Lower leg skin (tissue), 4 donors: ENCODE measurements at regions not wholly inside any gene's neighbourhood (a gene's known extent, or its start where the extent isn't known, plus 50 kb on each side); places are given as distances from the start of the nearest gene placed in this dataset.

Experiments used
- DNase-seq, 2 donors: peaks; one replicate each; pipeline ENCODE4 v3.0.0-alpha.2; 2019; ENCODE audit warnings: low spot score in 2 of 2
- H3K4me3 ChIP-seq: fragments of 200-600 bp; sonication (generic); 2 replicates; pipeline ENCODE4 v1.5.1; 2017; ENCODE audit warnings: mild to moderate bottlenecking, low read depth; ENCODE audit not compliant: poor library complexity, severe bottlenecking
- POLR2A ChIP-seq, 2 donors: fragments of 450-650 bp; IDR thresholded peaks; one replicate each; pipeline ENCODE4 v1.6.1; 2016 to 2017; ENCODE audit warnings: antibody characterized with exemption in 2 of 2, mild to moderate bottlenecking in 1 of 2, moderate library complexity in 1 of 2
- WGBS, 2 donors: methylation state at CpG; one replicate each; pipeline ENCODE4 v1.1.5; 2018; 5-methylcytosine and 5-hydroxymethylcytosine counted together
- intact Hi-C: fragments of 100-400 bp; cut with DNase I; formaldehyde crosslinking; loops from one replicate; pipeline ENCODE4 v1.15.0; 2023; ENCODE audit warnings: low total_unique reads
- TF ChIP-seq, protein P1 (sequence below), 3 donors: fragments of 450-650 bp; IDR thresholded peaks; one replicate each; pipeline ENCODE4 v1.5.1; 2016; ENCODE audit warnings: antibody characterized with exemption in 3 of 3, mild to moderate bottlenecking in 3 of 3, moderate library complexity in 2 of 3

DNA sequence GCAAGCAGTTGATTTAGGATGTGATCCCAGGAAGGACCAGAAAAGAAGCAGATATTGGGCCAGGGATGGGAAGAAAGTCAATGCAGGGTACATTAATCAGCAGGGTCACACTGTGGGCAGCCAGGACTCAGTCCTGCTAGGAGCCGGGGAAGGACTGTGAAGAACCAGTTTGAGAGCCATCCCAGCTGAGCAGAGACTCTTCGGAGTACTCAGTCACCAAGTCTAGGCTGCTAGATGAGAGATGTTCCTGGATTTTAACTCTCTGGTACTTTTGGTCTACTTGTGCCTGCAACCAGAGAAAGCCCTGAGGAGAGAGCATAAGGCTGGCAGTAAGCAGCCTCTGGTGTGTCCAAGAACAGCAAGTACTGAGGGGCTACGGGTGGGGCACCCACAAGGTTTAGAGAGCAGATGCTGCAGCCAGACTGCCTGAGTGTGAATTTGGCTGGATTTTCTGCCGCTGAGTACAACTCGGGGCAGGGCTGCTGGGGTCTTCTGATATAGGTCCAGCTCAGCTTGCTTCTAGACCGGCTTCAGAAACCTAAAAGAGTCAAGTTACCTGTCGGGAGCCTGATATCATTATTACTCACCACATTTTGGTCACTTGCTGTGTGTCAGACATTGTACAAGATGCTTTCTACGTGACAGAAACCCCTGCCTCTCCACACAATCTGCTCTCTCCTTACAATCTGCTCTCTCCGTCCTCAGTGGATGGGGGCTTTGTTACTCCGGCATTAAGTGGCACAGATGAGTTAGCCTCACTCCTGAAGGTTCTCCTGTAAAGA lies 250.2 kb upstream of the GAS1 start:
- intact Hi-C loops: no loop called here
- no peak for TF ChIP-seq POLR2A (IDR thresholded peaks at IDR 0.05)
- TF ChIP-seq, protein P1, sequence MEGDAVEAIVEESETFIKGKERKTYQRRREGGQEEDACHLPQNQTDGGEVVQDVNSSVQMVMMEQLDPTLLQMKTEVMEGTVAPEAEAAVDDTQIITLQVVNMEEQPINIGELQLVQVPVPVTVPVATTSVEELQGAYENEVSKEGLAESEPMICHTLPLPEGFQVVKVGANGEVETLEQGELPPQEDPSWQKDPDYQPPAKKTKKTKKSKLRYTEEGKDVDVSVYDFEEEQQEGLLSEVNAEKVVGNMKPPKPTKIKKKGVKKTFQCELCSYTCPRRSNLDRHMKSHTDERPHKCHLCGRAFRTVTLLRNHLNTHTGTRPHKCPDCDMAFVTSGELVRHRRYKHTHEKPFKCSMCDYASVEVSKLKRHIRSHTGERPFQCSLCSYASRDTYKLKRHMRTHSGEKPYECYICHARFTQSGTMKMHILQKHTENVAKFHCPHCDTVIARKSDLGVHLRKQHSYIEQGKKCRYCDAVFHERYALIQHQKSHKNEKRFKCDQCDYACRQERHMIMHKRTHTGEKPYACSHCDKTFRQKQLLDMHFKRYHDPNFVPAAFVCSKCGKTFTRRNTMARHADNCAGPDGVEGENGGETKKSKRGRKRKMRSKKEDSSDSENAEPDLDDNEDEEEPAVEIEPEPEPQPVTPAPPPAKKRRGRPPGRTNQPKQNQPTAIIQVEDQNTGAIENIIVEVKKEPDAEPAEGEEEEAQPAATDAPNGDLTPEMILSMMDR (IDR thresholded peaks at IDR 0.05): no peak
- no peak for DNase-seq
- 59 to 68% methylated on average over 10 of the region's 10 CpGs for WGBS, 2 donors
- H3K4me3 ChIP-seq: no peak overlapping the region

DNA sequence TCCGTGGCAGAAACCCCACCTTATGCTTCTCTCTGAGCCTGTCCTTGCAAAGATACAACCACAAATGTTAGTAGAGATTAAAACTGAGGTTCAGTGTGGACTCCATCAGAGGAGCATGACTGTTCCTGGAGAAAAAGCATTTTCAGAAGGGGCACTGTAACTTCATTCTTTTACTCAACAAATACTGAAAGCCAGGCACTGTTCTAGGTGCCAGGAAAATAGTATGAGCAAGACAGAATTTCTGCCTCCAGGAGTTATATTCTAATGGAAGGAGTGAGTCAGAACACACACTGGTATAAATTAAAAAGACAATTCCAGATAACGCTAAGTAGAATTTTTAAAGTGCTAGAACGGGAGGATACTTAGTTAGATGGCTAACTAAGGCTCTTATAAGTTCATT lies 251.4 kb upstream of the GAS1 start:
- H3K4me3 ChIP-seq: no peak overlapping the region
- WGBS, 2 donors: 32 to 40% methylated on average over 3 of the region's 3 CpGs
- peak in 1 of 2 donors; percentile 23 for DNase-seq
- no peak for TF ChIP-seq POLR2A (IDR thresholded peaks at IDR 0.05)
- TF ChIP-seq, protein P1 (IDR thresholded peaks at IDR 0.05): no peak
- intact Hi-C loops: no loop called here

DNA sequence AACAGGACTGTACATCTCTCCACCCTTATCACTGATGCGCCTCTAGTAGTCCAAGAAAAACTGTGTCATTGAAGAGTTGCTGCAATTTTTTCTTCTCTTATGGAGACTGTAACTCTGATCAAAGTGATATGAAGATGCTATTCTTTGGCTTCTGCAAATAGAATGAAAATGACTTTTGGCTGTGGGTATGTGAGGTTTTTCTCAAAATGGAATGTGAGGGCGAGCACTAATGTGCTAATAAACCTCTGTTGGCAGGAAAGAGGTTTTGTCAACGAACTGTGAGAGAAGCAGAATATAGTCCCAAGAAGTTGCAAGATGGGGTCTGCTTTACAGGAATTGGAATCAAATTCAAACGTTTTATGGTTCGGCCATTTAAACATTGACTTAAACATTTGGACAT lies 252.0 kb upstream of the GAS1 start:
- DNase-seq: no peak
- H3K4me3 ChIP-seq: no peak overlapping the region
- WGBS, 2 donors: 35 to 49% methylated on average over 5 of the region's 5 CpGs
- no peak for TF ChIP-seq POLR2A (IDR thresholded peaks at IDR 0.05)
- TF ChIP-seq, protein P1 (IDR thresholded peaks at IDR 0.05): no peak
- intact Hi-C loops: no loop called here

DNA sequence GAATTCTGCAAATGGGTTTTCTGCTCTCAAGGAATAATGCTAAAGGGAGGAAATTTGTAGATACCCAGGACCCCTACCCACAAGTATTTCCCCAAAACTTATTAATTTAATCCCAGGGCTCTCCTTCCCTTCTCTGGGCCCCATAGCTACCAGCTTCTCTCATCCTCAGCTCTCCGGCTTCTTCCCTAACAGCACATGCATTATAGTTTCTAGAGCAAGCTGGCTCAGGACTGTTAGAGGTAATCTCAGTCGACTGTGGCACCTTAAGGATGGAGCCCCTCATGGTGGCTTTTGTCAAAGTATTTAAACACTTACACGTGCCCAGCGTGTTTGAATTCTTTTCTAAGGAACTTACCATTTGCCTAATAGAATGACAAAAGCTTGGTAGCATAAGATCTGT lies 252.5 kb upstream of the GAS1 start:
- intact Hi-C loops: no loop called here
- 85 to 86% methylated on average over 4 of the region's 4 CpGs for WGBS, 2 donors
- H3K4me3 ChIP-seq: no peak overlapping the region
- DNase-seq: no peak
- TF ChIP-seq, protein P1 (IDR thresholded peaks at IDR 0.05): no peak
- no peak for TF ChIP-seq POLR2A (IDR thresholded peaks at IDR 0.05)

DNA sequence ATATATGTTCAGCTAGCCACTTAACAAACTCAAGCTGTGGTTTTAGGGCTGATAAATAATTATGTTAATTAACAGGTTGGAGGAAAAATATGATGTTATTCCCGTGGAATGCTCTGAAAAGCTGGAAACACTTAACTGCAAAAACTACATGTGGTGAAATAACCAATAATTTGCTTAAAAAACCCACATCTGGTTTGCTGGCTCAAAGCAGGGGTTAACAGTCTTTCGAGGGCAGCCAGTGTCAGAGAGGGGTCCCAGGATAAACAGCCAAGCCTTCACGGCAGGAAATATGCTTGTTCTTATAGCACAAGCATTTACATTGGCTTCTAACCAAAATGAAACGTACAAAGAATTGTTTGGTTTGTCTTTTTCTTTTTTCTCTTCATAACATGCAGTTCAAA lies 254.0 kb upstream of the GAS1 start:
- no peak for DNase-seq
- 26% methylated on average over 4 of the region's 4 CpGs for WGBS, 2 donors
- intact Hi-C loops: no loop called here
- no peak overlapping the region for H3K4me3 ChIP-seq
- no peak for TF ChIP-seq POLR2A (IDR thresholded peaks at IDR 0.05)
- TF ChIP-seq, protein P1 (IDR thresholded peaks at IDR 0.05): no peak
